NT2/D1 (cell line): ENCODE measurements at regions not wholly inside any gene's neighbourhood (a gene's known extent, or its start where the extent isn't known, plus 50 kb on each side); places are given as distances from the start of the nearest gene placed in this dataset.

Source experiments
- SUZ12 ChIP-seq: IDR thresholded peaks from 2 replicates; pipeline ENCODE4 v1.6.1; 2011; ENCODE audit not compliant: insufficient read length, insufficient read depth; ENCODE audit errors: extremely low read depth
- YY1 ChIP-seq: IDR thresholded peaks from 2 replicates; pipeline ENCODE4 v1.6.1; 2011; ENCODE audit not compliant: insufficient read length, insufficient read depth
- ZNF274 ChIP-seq: IDR thresholded peaks from 2 replicates; pipeline ENCODE4 v1.6.1; 2011; ENCODE audit warnings: mild to moderate bottlenecking, low read depth, low read length

GRCh38 chr9:119963798-119964372 is 594.6 kb upstream of the BRINP1 start:
- TF ChIP-seq YY1 (no peak), ZNF274 (no peak), SUZ12 (no peak)
